ENCODE measurements at regions not wholly inside any gene's neighbourhood (a gene's known extent, or its start where the extent isn't known, plus 50 kb on each side); places are given as distances from the start of the nearest gene placed in this dataset.

- DNase-seq (ENCODE audit: low read depth): peak; percentile 29
Measured at GRCh38 chr11:29352273-29352795, 664.5 kb downstream of the KCNA4 start.

GRCh38 chr11:29351301-29351873, 665.4 kb downstream of the KCNA4 start:
- DNase-seq (ENCODE audit: low read depth): no peak

GRCh38 chr11:29343465-29344333, 673.1 kb downstream of the KCNA4 start:
- peak; percentile 62 for DNase-seq (ENCODE audit: low read depth)

GRCh38 chr11:29336727-29337575, 679.9 kb downstream of the KCNA4 start:
- peak; percentile 90 for DNase-seq (ENCODE audit: low read depth)

GRCh38 chr11:29334776-29335130, 682.1 kb downstream of the KCNA4 start:
- peak; percentile 80 for DNase-seq (ENCODE audit: low read depth)

- peak; percentile 77 for DNase-seq (ENCODE audit: low read depth)
Measured at GRCh38 chr11:29333993-29334775, 682.6 kb downstream of the KCNA4 start.

- no peak for DNase-seq (ENCODE audit: low read depth)
Measured at GRCh38 chr11:29331451-29332010, 685.3 kb downstream of the KCNA4 start.

GRCh38 chr11:29328961-29329441, 687.8 kb downstream of the KCNA4 start:
- DNase-seq (ENCODE audit: low read depth): peak; percentile 96

GRCh38 chr11:29327891-29328290, 688.9 kb downstream of the KCNA4 start:
- DNase-seq (ENCODE audit: low read depth): no peak

GRCh38 chr11:29326757-29327156, 690.1 kb downstream of the KCNA4 start:
- no peak for DNase-seq (ENCODE audit: low read depth)

GRCh38 chr11:29324328-29324727, 692.5 kb downstream of the KCNA4 start:
- DNase-seq (ENCODE audit: low read depth): peak; percentile 58

- peak; percentile 97 for DNase-seq (ENCODE audit: low read depth)
Measured at GRCh38 chr11:29321293-29322132, 695.3 kb downstream of the KCNA4 start.

- DNase-seq (ENCODE audit: low read depth): peak; percentile 80
Measured at GRCh38 chr11:29320196-29320595, 696.6 kb downstream of the KCNA4 start.

- DNase-seq (ENCODE audit: low read depth): peak; percentile 74
Measured at GRCh38 chr11:29319210-29319609, 697.6 kb downstream of the KCNA4 start.

- DNase-seq (ENCODE audit: low read depth): peak; percentile 75
Measured at GRCh38 chr11:29318134-29318845, 698.5 kb downstream of the KCNA4 start.

- DNase-seq (ENCODE audit: low read depth): no peak
Measured at GRCh38 chr11:29317694-29318093, 699.1 kb downstream of the KCNA4 start.

GRCh38 chr11:29315275-29315674, 701.6 kb downstream of the KCNA4 start:
- DNase-seq (ENCODE audit: low read depth): no peak

GRCh38 chr11:29314211-29314610, 702.6 kb downstream of the KCNA4 start:
- DNase-seq (ENCODE audit: low read depth): no peak

GRCh38 chr11:29312812-29313211, 704.0 kb downstream of the KCNA4 start:
- DNase-seq (ENCODE audit: low read depth): peak; percentile 49
